Esophagus squamous epithelium (tissue), 4 donors: ENCODE measurements at regions not wholly inside any gene's neighbourhood (a gene's known extent, or its start where the extent isn't known, plus 50 kb on each side); places are given as distances from the start of the nearest gene placed in this dataset.

Experiments used
- POLR2A ChIP-seq, 4 donors: fragments of 450-650 bp; IDR thresholded peaks; one replicate each; pipeline ENCODE4 v1.6.1; 2017; ENCODE audit warnings: antibody characterized with exemption in 4 of 4, mild to moderate bottlenecking in 4 of 4, moderate library complexity in 3 of 4
- TF ChIP-seq, protein P1 (sequence below), 6 experiments: fragments of 450-650 bp in 4 of 6; fragments of 200-600 bp in 2 of 6; sonication (generic) in 2 of 6; IDR thresholded peaks; one replicate each; pipeline ENCODE4 v1.5.1; 2016 to 2019; ENCODE audit warnings: antibody characterized with exemption in 6 of 6, mild to moderate bottlenecking in 4 of 6, moderate library complexity in 4 of 6

- TF ChIP-seq, protein P1, sequence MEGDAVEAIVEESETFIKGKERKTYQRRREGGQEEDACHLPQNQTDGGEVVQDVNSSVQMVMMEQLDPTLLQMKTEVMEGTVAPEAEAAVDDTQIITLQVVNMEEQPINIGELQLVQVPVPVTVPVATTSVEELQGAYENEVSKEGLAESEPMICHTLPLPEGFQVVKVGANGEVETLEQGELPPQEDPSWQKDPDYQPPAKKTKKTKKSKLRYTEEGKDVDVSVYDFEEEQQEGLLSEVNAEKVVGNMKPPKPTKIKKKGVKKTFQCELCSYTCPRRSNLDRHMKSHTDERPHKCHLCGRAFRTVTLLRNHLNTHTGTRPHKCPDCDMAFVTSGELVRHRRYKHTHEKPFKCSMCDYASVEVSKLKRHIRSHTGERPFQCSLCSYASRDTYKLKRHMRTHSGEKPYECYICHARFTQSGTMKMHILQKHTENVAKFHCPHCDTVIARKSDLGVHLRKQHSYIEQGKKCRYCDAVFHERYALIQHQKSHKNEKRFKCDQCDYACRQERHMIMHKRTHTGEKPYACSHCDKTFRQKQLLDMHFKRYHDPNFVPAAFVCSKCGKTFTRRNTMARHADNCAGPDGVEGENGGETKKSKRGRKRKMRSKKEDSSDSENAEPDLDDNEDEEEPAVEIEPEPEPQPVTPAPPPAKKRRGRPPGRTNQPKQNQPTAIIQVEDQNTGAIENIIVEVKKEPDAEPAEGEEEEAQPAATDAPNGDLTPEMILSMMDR (IDR thresholded peaks at IDR 0.05) = no peak
- TF ChIP-seq POLR2A (IDR thresholded peaks at IDR 0.05) = no peak
Observed at GRCh38 chr7:152924238-152924637, 164.7 kb downstream of the ACTR3B start.
